GM20000 (cell line): ENCODE measurements at regions not wholly inside any gene's neighbourhood (a gene's known extent, or its start where the extent isn't known, plus 50 kb on each side); places are given as distances from the start of the nearest gene placed in this dataset.
"Not testable (repeated sequence)": the region's sequence is repeated elsewhere in the genome, so short reads cannot be mapped to it uniquely, and the experiment has no call there.

Experiments
- DNase-seq: peaks from one replicate; pipeline ENCODE4 v3.0.0; 2012; ENCODE audit warnings: low spot score
- TF ChIP-seq, protein P1 (sequence below): IDR thresholded peaks from 2 replicates; pipeline ENCODE4 v1.5.1; 2012; ENCODE audit warnings: mild to moderate bottlenecking, control low read depth; ENCODE audit errors: extremely low read depth, missing control alignments

DNA sequence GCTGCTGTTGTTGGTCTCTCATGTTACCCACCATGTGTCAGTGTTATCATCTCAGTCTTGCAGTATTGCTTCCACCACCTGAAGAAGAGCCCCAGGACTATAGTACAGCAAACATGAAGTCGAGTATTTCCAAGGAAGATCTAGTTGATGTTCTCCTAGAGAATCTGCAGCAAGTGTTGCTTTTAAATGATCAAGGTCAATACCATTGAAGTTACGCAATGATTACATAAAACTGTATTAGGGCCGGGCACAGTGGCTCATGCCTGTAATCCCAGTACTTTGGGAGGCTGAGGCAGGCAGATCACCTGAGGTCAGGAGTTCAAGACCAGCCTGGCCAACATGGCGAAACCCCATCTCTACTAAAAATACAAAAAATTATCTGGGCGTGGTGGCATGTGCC lies 173.9 kb downstream of the TJP1 start:
- DNase-seq, result not testable (repeated sequence)

DNA sequence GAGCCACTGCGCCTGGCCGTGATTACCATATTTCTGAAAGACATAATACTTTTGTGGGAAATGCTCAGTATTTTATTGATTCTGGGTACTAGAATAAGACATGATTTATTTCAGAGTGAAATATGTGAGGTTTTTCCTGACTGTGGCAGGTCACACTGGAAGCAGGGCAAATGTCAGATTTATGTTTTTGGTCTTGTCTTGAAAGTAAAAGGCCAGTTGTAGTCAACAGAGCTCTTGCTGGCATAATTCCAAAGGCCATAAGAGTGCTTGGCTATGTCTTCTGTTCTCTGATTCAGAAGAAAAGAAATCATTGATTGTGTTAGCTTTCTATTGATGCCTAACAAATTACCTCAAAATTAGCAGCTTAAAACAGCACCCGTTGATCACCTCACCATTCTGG lies 176.4 kb downstream of the TJP1 start:
- DNase-seq, result no peak
- TF ChIP-seq, protein P1, sequence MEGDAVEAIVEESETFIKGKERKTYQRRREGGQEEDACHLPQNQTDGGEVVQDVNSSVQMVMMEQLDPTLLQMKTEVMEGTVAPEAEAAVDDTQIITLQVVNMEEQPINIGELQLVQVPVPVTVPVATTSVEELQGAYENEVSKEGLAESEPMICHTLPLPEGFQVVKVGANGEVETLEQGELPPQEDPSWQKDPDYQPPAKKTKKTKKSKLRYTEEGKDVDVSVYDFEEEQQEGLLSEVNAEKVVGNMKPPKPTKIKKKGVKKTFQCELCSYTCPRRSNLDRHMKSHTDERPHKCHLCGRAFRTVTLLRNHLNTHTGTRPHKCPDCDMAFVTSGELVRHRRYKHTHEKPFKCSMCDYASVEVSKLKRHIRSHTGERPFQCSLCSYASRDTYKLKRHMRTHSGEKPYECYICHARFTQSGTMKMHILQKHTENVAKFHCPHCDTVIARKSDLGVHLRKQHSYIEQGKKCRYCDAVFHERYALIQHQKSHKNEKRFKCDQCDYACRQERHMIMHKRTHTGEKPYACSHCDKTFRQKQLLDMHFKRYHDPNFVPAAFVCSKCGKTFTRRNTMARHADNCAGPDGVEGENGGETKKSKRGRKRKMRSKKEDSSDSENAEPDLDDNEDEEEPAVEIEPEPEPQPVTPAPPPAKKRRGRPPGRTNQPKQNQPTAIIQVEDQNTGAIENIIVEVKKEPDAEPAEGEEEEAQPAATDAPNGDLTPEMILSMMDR, result no peak

DNA sequence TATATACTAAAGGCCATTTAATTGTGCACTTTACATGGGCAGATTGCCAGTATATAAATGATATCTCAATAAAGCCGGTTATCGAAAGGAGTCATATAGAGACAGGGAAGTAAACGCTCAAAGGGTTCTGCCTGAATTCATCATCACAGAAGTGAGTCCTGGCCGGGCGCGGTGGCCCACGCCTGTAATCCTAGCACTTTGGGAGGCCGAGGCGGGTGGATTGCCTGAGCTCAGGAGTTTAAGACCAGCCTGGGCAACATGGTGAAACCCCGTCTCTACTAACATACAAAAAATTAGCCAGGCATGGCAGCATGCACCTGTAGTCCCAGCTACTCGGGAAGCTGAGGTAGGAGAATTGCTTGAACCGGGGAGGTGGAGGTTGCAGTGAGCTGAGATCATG lies 177.9 kb downstream of the TJP1 start:
- not testable (repeated sequence) for DNase-seq

DNA sequence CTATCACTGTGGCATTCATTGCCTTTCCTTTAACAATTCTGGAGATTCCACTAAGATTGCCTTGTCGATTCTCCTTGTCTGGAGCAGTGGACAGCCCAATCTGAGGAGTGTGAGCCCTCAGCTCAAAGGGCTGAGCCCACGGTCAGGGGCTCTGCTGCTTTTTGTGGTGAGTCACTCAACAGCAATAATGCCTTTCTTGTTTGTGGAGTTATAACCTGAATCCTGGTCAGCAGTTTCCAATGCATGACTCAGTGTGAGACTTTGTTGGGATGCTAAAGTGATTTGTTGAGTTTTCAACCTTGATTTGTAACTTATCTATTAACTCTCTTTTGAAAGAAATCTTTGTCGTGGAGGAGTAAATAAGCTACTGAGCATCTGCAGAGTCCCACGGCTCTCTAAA lies 183.5 kb downstream of the TJP1 start:
- TF ChIP-seq, protein P1, result no peak

DNA sequence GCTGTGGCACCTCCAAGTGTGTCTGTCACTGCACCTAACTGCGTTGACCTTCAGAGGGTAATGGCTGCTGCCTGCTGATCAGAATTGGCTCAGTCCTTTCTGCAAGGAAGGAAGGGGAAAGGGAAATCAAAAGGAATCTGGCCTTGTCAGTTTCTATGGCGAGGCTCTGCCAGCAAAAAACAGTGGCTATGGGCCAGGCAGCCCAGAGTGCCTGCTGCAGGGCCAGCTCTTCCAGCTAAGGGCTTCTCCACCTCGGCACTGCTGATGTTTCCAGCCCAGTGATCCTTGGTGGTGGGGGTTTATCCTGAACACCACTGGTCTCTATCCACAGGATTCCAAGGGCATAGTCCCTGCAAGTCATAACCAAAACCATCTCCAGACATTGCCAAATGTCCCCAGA lies 184.3 kb downstream of the TJP1 start:
- TF ChIP-seq, protein P1, result no peak

More for the DNA sequence above, 183.5 kb downstream of the TJP1 start:
- no peak for DNase-seq

DNA sequence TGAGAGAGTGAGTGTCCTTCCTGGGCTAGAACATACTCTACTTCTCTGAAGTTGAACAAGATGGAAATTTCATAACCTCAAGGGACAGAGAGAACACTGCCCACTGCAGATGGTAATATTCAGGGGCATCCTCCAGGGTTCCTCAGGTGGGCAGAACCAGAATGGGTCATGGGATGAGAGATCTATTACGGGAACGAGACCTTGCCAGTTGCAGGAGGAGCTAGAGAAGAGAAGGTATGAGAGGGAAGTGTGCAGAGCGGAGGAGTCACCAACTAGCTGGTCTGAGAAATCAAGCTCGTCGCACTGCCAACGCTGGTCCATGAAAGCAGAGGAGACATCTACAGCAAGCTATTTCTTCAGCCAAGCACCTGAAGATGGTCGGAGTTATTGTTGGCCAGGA lies 184.7 kb downstream of the TJP1 start:
- no peak for DNase-seq
- TF ChIP-seq, protein P1, result no peak

More for the DNA sequence above, 184.3 kb downstream of the TJP1 start:
- DNase-seq, result no peak

DNA sequence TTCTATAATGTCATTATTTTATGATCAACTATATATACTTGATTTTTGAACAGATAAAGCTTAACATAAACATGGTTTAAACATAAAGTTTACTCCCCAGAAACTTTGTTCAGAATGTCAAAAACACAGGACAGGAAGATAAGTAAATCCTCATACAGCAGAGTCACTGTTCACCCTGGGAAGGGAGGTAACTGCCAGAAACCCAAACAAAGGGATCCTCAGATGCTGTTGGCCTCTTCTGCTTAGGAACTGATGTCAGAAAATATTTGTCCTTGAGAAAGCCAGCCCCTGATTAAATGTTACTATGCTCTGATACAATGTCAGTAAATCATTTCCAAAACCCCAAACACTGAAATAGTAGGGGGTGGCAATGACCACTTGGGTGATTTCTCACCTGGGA lies 185.3 kb downstream of the TJP1 start:
- TF ChIP-seq, protein P1, result no peak
- DNase-seq, result no peak

DNA sequence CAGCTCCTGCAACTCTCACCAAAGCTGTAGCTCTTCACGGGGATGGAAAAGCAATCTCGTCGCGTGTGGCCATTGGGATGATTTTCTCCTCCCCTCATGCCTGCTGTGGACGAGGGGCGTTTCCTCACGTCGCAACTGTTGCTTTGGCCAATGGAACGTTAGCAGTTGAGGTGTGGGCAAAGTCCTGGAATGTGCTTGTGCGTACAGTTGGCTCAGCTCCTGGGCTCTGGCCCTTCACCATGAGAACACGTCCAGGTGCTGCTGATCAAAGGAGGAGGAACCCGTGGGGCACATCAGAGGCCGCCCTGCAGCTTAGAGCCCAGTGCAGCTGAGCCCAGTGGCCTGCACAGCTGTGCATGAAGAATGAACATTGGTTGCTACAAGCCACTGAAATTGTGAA lies 186.1 kb downstream of the TJP1 start:
- TF ChIP-seq, protein P1, result no peak
- no peak for DNase-seq

DNA sequence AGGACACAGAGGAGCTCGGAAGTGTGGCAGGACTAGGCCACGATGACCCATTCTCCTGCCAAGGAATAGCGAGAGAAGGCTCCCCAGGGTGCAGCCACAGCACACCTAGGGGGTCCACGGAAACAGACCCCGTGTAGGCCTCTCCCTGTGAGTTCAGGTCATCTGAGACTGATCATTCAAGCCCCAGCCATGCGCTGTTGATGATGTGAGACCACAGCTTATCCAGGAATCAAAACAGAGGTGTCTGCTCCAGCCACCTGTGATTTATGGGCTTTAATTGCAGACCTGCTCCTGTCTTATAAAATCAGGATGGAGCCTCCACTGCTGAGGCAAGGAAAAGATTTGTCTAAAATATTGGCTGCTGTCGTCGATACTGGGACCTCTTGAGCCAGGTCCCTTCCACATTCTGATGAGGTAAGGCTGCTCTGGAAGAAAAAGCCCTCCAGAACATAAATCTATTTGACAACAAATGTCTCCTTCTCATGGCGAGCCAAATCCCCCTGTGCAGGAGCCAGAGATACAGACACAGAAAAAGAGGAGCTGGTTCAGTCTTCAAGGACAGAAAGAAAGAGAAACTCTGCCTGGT lies 186.7 kb downstream of the TJP1 start:
- TF ChIP-seq, protein P1, result no peak
- no peak for DNase-seq
